ENCODE measurements at regions not wholly inside any gene's neighbourhood (a gene's known extent, or its start where the extent isn't known, plus 50 kb on each side); places are given as distances from the start of the nearest gene placed in this dataset.

DNA sequence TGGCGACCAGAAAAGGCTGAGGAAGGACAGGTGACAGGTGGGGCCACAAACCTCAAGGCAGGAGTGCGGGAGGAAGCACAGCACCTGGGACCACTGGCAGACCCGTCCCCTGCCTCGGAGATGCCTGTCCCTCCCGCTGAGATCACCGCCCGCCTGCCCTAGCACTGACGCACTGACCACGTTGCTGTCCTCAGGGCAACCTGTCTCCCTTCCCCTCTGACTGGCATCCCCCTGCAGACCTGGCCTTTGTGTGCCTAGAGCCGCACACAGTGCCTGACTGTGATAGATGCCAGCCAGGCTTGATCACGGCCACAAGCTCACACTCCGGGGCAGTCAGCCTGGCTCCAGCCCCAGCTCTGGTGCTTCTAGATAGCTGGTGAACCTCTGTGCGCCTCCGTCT, 58.4 kb upstream of the EN2 start:
- Histone ChIP-seq H3K79me1 (ENCODE audit: low read depth, low read length) (no peaks in the 10 kb centered on the region), H3K23me2 (ENCODE audit: low read depth, low read length) (no peaks in the 10 kb centered on the region), H3K27me3 (replicated peaks in 1 of 4; ENCODE audit: control insufficient read depth in 3 of 4, extremely low read depth in 1 of 4, insufficient read depth in 3 of 4, low read length in 3 of 4) (no peaks in the 10 kb centered on the region), H2AK5ac (ENCODE audit: low read depth, low read length) (no peak overlapping the region), H2BK5ac (ENCODE audit: low read depth, low read length) (no peak overlapping the region), H4K5ac (ENCODE audit: insufficient read length, low read depth, low read length) (no peak overlapping the region), H3K23ac (ENCODE audit: insufficient read length) (no peak overlapping the region), H4K8ac (ENCODE audit: extremely low read depth, insufficient read depth, low read length) (no peak overlapping the region), H3K9ac (replicated peaks in 1 of 4; ENCODE audit: extremely low read depth in 1 of 4, low read depth in 3 of 4, low read length in 3 of 4) (no peak overlapping the region), H3K4me2 (ENCODE audit: insufficient read depth in 1 of 2, low read depth in 2 of 2, low read length in 2 of 2) (no peak overlapping the region), H2BK12ac (ENCODE audit: low read depth, low read length) (no peak overlapping the region), H2BK15ac (ENCODE audit: low read length) (no peak overlapping the region), H3K79me2 (ENCODE audit: control insufficient read depth in 1 of 2, insufficient read depth in 2 of 2, low read length in 2 of 2) (no peaks in the 10 kb centered on the region), H3K27ac (ENCODE audit: low read depth, low read length) (no peak overlapping the region), H3K14ac (ENCODE audit: insufficient read length) (no peak overlapping the region), H3K4me3 (ENCODE audit: extremely low read depth in 1 of 4, insufficient read depth in 2 of 4, low read depth in 3 of 4, low read length in 4 of 4) (no peak overlapping the region), H4K91ac (replicated peaks; ENCODE audit: insufficient read length, low read length) (no peak overlapping the region), H2BK20ac (ENCODE audit: low read length) (no peak overlapping the region), H3K9me3 (ENCODE audit: insufficient read depth in 2 of 2, low read depth in 1 of 2, low read length in 1 of 2) (peaks cover 5 to 11% of the 10 kb centered on the region in 2 experiments; a peak in 1 of 4 replicates), H3K4ac (replicated peaks; ENCODE audit: insufficient read length, low read depth, low read length) (no peak overlapping the region), H3K56ac (replicated peaks; ENCODE audit: insufficient read length, low read depth, low read length) (no peak overlapping the region), H2BK120ac (replicated peaks; ENCODE audit: low read depth, low read length) (no peak overlapping the region), H4K20me1 (replicated peaks in 1 of 2; ENCODE audit: control insufficient read depth in 1 of 2, insufficient read depth in 2 of 2, low read length in 2 of 2) (peaks cover 0 to 1% of the 10 kb centered on the region in 2 experiments), H3K18ac (ENCODE audit: extremely low read depth, low read length) (no peak overlapping the region), H3K36me3 (ENCODE audit: control insufficient read depth in 2 of 4, insufficient read depth in 4 of 4, low read length in 3 of 4) (no peaks in the 10 kb centered on the region), H3K4me1 (replicated peaks in 1 of 4; ENCODE audit: control insufficient read depth in 3 of 4, insufficient read depth in 4 of 4, low read length in 3 of 4) (no peaks in the 10 kb centered on the region), H2AFZ (ENCODE audit: low read length) (no peak overlapping the region)
- no peak for FAIRE-seq
- CTCF ChIA-PET (ENCODE audit: partially characterized antibody) = interaction anchor here (0.6 to 1.8 kb wide), 11 partner anchors 10 to 255 kb away, joined by 3 to 8 read pairs (median 4); no protein-coding TSS in a partner anchor
- DNase-seq (ENCODE audit: low read depth in 1 of 2, low spot score in 2 of 2) = no peak
- POLR2A ChIA-PET (ENCODE audit: partially characterized antibody) = no interaction called here
- 89% methylated on average over 11 of the region's 14 CpGs; no CpG with 5 or more reads in 1 of the 2 experiments for WGBS, 2 experiments (ENCODE audit: extremely low coverage in 1 of 2, insufficient coverage in 1 of 2, insufficient read length in 1 of 2, insufficient replicate concordance in 2 of 2, low coverage in 1 of 2, low lambda C conversion rate in 2 of 2, missing lambda C conversion rate in 1 of 2)
- TF ChIP-seq EZH2 (IDR thresholded peaks at IDR 0.05; ENCODE audit: low read depth, low read length, severe bottlenecking) (no peak), POU5F1 (IDR thresholded peaks at IDR 0.05; ENCODE audit: low read depth, low read length) (no peak), SIRT6 (IDR thresholded peaks at IDR 0.05; ENCODE audit: low read length) (no peak), CHD2 (IDR thresholded peaks at IDR 0.05; ENCODE audit: low read length) (no peak), FOSL1 (IDR thresholded peaks at IDR 0.05; ENCODE audit: insufficient read depth, low read depth, low read length) (no peak), CEBPB (IDR thresholded peaks at IDR 0.05; ENCODE audit: low read depth, low read length) (no peak), NRF1 (IDR thresholded peaks at IDR 0.05; ENCODE audit: low read depth, low read length) (no peak), CBX8 (IDR thresholded peaks at IDR 0.05; ENCODE audit: borderline replicate concordance, low read depth, low read length) (no peak), TAF7 (optimal IDR thresholded peaks at IDR 0.05; ENCODE audit: borderline replicate concordance, low read depth, low read length) (no peak), RFX5 (IDR thresholded peaks at IDR 0.05; ENCODE audit: borderline replicate concordance, low read depth, low read length) (no peak)
